ENCODE measurements at regions not wholly inside any gene's neighbourhood (a gene's known extent, or its start where the extent isn't known, plus 50 kb on each side); places are given as distances from the start of the nearest gene placed in this dataset.
"Not testable (repeated sequence)": the region's sequence is repeated elsewhere in the genome, so short reads cannot be mapped to it uniquely, and the experiment has no call there.

- intact Hi-C loops (cut with DNase I) = no loop called here
- no peak for DNase-seq
- WGBS, 2 donors = 76 to 81% methylated on average over 2 of the region's 2 CpGs
- no peaks in the 10 kb centered on the region for H3K4me1 ChIP-seq
- TF ChIP-seq POLR2A (IDR thresholded peaks at IDR 0.05) (no peak), CTCF (IDR thresholded peaks at IDR 0.05) (no peak)
- H3K36me3 ChIP-seq = no peaks in the 10 kb centered on the region
- H3K9me3 ChIP-seq = no peaks in the 10 kb centered on the region
- no peak overlapping the region for H3K4me3 ChIP-seq (replicated peaks in 1 of 3)
- no peak overlapping the region for H3K27ac ChIP-seq
- H3K27me3 ChIP-seq = no peaks in the 10 kb centered on the region
These were observed 239.9 kb upstream of the ID2 start for GRCh38 chr2:8441986-8442385.

- intact Hi-C loops (cut with DNase I) = no loop called here
- H3K27ac ChIP-seq = no peak overlapping the region
- WGBS, 2 donors = 67 to 68% methylated on average over 4 of the region's 4 CpGs
These were observed 238.9 kb upstream of the ID2 start for GRCh38 chr2:8442833-8443486.

GRCh38 chr2:8445580-8445979 is 236.3 kb upstream of the ID2 start:
- intact Hi-C loops (cut with DNase I) = no loop called here
- no peaks in the 10 kb centered on the region for H3K9me3 ChIP-seq
- no peak for DNase-seq
- no peaks in the 10 kb centered on the region for H3K27me3 ChIP-seq
- H3K27ac ChIP-seq = no peak overlapping the region
- H3K4me3 ChIP-seq (replicated peaks in 1 of 3) = no peak overlapping the region
- H3K36me3 ChIP-seq = no peaks in the 10 kb centered on the region
- 20 to 24% methylated on average over 4 of the region's 4 CpGs for WGBS, 2 donors
- H3K4me1 ChIP-seq = no peaks in the 10 kb centered on the region
- TF ChIP-seq POLR2A (IDR thresholded peaks at IDR 0.05) (no peak), CTCF (IDR thresholded peaks at IDR 0.05) (no peak)

More at GRCh38 chr2:8442833-8443486, 238.9 kb upstream of the ID2 start:
- Histone ChIP-seq H3K4me1 (no peaks in the 10 kb centered on the region), H3K9me3 (no peaks in the 10 kb centered on the region), H3K27me3 (no peaks in the 10 kb centered on the region), H3K36me3 (no peaks in the 10 kb centered on the region), H3K4me3 (replicated peaks in 1 of 3) (no peak overlapping the region)
- DNase-seq = no peak
- no peak for TF ChIP-seq CTCF (IDR thresholded peaks at IDR 0.05)
- no peak for TF ChIP-seq POLR2A (IDR thresholded peaks at IDR 0.05)

- H3K4me1 ChIP-seq; H3K4me3 ChIP-seq (replicated peaks in 1 of 3); H3K36me3 ChIP-seq; DNase-seq; intact Hi-C loops (cut with DNase I); H3K27me3 ChIP-seq; H3K27ac ChIP-seq; H3K9me3 ChIP-seq: not testable (repeated sequence)
- 88 to 94% methylated on average over 3 of the region's 3 CpGs for WGBS, 2 donors
These were observed 235.1 kb upstream of the ID2 start for GRCh38 chr2:8446751-8447150.

- Histone ChIP-seq H3K4me3 (replicated peaks in 1 of 3) (no peak overlapping the region), H3K36me3 (no peaks in the 10 kb centered on the region), H3K27ac (no peak overlapping the region), H3K4me1 (no peaks in the 10 kb centered on the region), H3K27me3 (no peaks in the 10 kb centered on the region), H3K9me3 (no peaks in the 10 kb centered on the region)
- WGBS, 2 donors = 92 to 94% methylated on average over 3 of the region's 3 CpGs
- DNase-seq = no peak
- TF ChIP-seq POLR2A (IDR thresholded peaks at IDR 0.05) (no peak), CTCF (IDR thresholded peaks at IDR 0.05) (no peak)
- intact Hi-C loops (cut with DNase I) = no loop called here
These were observed 234.1 kb upstream of the ID2 start for GRCh38 chr2:8447610-8448221.
